Parathyroid adenoma (tissue), 2 donors: ENCODE measurements at regions not wholly inside any gene's neighbourhood (a gene's known extent, or its start where the extent isn't known, plus 50 kb on each side); places are given as distances from the start of the nearest gene placed in this dataset.

Source experiments
- H2AFZ ChIP-seq: fragments of 300-600 bp; sonication (generic); one replicate; pipeline ENCODE4 v1.7.0; 2017; ENCODE audit warnings: antibody characterized with exemption, mild to moderate bottlenecking
- H3K27ac ChIP-seq: fragments of 300-600 bp; sonication (generic); one replicate; pipeline ENCODE4 v1.7.0; 2017
- H3K27me3 ChIP-seq: fragments of 300-600 bp; sonication (generic); one replicate; pipeline ENCODE4 v1.7.0; 2017; ENCODE audit warnings: low read length; ENCODE audit not compliant: control insufficient read depth, insufficient read depth
- H3K36me3 ChIP-seq: fragments of 300-600 bp; sonication (generic); one replicate; pipeline ENCODE4 v1.7.0; 2017; ENCODE audit warnings: low read length; ENCODE audit not compliant: control insufficient read depth, insufficient read depth
- H3K4me1 ChIP-seq: fragments of 300-600 bp; sonication (generic); one replicate; pipeline ENCODE4 v1.7.0; 2017; ENCODE audit warnings: control low read depth
- H3K4me2 ChIP-seq: fragments of 300-600 bp; sonication (generic); one replicate; pipeline ENCODE4 v1.7.0; 2017; ENCODE audit warnings: low read length
- H3K4me3 ChIP-seq: fragments of 300-600 bp; sonication (generic); one replicate; pipeline ENCODE4 v1.7.0; 2017; ENCODE audit warnings: low read depth, low read length
- H3K79me2 ChIP-seq: fragments of 300-600 bp; sonication (generic); one replicate; pipeline ENCODE4 v1.7.0; 2017; ENCODE audit warnings: control low read depth
- H3K9ac ChIP-seq: fragments of 300-600 bp; sonication (generic); one replicate; pipeline ENCODE4 v1.7.0; 2017; ENCODE audit warnings: mild to moderate bottlenecking
- H3K9me3 ChIP-seq: fragments of 300-600 bp; sonication (generic); one replicate; pipeline ENCODE4 v1.7.0; 2017; ENCODE audit warnings: low read length; ENCODE audit not compliant: control insufficient read depth
- TF ChIP-seq, protein P1 (sequence below): fragments of 300-600 bp; sonication (generic); IDR thresholded peaks from one replicate; pipeline ENCODE4 v1.7.0; 2017; ENCODE audit warnings: antibody characterized with exemption, mild to moderate bottlenecking
- donor health status: primary hyperparathyroidism.

- Histone ChIP-seq H3K4me1 (no peaks in the 10 kb centered on the region), H2AFZ (no peak overlapping the region), H3K79me2 (no peaks in the 10 kb centered on the region), H3K4me3 (no peak overlapping the region), H3K9ac (no peak overlapping the region), H3K27me3 (no peaks in the 10 kb centered on the region), H3K36me3 (no peaks in the 10 kb centered on the region), H3K9me3 (no peaks in the 10 kb centered on the region), H3K27ac (no peak overlapping the region), H3K4me2 (no peak overlapping the region)
- TF ChIP-seq, protein P1, sequence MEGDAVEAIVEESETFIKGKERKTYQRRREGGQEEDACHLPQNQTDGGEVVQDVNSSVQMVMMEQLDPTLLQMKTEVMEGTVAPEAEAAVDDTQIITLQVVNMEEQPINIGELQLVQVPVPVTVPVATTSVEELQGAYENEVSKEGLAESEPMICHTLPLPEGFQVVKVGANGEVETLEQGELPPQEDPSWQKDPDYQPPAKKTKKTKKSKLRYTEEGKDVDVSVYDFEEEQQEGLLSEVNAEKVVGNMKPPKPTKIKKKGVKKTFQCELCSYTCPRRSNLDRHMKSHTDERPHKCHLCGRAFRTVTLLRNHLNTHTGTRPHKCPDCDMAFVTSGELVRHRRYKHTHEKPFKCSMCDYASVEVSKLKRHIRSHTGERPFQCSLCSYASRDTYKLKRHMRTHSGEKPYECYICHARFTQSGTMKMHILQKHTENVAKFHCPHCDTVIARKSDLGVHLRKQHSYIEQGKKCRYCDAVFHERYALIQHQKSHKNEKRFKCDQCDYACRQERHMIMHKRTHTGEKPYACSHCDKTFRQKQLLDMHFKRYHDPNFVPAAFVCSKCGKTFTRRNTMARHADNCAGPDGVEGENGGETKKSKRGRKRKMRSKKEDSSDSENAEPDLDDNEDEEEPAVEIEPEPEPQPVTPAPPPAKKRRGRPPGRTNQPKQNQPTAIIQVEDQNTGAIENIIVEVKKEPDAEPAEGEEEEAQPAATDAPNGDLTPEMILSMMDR: no peak
These were observed 384.5 kb upstream of the TENM3 start for GRCh38 chr4:181858741-181859140.

DNA sequence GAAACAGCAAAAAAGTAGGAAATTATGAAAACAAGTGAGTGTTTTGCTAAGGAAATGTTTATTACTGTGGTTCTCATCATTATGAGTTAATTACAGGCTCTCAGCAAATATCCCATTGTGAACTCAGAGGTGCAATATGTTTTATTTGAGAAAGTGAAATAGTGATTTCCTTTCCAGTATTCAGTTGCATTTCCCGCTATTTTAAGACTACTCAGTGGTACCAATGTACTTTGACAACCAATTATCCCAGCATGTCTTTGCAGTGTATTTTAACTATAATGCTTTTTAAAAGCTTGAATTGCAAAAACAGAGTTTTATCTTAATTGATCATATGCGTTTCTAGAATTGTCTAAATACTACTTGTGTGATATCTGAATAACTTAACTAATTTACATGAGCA lies 383.8 kb upstream of the TENM3 start:
- no peaks in the 10 kb centered on the region for H3K36me3 ChIP-seq
- TF ChIP-seq, protein P1: no peak

DNA sequence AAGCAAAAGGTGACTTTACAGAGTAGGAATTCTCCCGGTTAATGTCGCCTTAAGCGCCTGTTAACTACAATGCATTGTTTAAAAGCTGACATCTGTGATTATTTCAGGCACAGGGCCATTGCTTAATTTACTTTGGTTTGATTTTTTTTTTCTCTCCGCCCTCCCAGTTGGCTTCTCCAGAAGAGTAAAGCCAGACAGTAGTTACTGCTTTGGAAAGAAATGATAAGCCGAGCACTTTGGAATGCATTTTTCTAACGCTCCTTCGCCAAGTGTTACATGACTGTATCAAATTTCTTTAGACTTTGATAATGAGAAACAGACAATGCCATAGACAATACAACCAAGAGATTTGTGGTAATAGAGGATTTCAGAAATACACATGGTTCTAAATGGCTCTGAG lies 383.0 kb upstream of the TENM3 start:
- Histone ChIP-seq H3K4me3 (no peak overlapping the region), H3K27me3 (no peaks in the 10 kb centered on the region), H3K4me1 (no peaks in the 10 kb centered on the region), H3K36me3 (no peaks in the 10 kb centered on the region), H2AFZ (no peak overlapping the region), H3K27ac (no peak overlapping the region), H3K79me2 (no peaks in the 10 kb centered on the region), H3K9ac (no peak overlapping the region), H3K9me3 (no peaks in the 10 kb centered on the region), H3K4me2 (no peak overlapping the region)
- TF ChIP-seq, protein P1: no peak

More for the DNA sequence above, 383.8 kb upstream of the TENM3 start:
- Histone ChIP-seq H3K79me2 (no peaks in the 10 kb centered on the region), H3K9me3 (no peaks in the 10 kb centered on the region), H3K9ac (no peak overlapping the region), H3K4me1 (no peaks in the 10 kb centered on the region), H2AFZ (no peak overlapping the region), H3K4me3 (no peak overlapping the region), H3K27me3 (no peaks in the 10 kb centered on the region), H3K4me2 (no peak overlapping the region), H3K27ac (no peak overlapping the region)

- TF ChIP-seq, protein P1: no peak
- Histone ChIP-seq H3K27ac (no peak overlapping the region), H3K9me3 (no peaks in the 10 kb centered on the region), H3K27me3 (no peaks in the 10 kb centered on the region), H2AFZ (no peak overlapping the region), H3K4me3 (no peak overlapping the region), H3K4me2 (no peak overlapping the region), H3K4me1 (no peaks in the 10 kb centered on the region), H3K9ac (no peak overlapping the region), H3K36me3 (no peaks in the 10 kb centered on the region), H3K79me2 (no peaks in the 10 kb centered on the region)
These were observed 382.5 kb upstream of the TENM3 start for GRCh38 chr4:181860668-181861067.

DNA sequence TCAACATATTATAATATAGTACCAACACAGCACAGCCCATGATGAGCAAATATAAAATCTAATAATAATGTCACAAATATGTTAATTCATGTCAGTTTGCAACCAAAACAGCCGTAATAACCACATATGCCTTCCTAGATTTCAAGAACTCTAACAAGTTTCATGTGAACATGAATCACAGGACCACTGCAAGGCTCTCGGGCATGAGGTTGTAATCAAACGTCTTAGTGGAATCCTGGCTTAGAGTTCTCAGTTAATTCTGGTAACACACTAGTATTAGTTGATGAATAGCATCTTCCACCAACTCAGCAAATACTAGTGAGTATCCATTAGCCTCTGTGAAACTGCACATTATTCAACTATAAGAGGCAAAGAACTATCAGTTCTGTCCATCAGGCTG lies 379.3 kb upstream of the TENM3 start:
- Histone ChIP-seq H3K27ac (no peak overlapping the region), H3K9me3 (no peaks in the 10 kb centered on the region), H3K4me2 (no peak overlapping the region), H3K79me2 (no peaks in the 10 kb centered on the region), H3K36me3 (no peaks in the 10 kb centered on the region), H3K9ac (no peak overlapping the region), H3K4me3 (no peak overlapping the region), H2AFZ (no peak overlapping the region), H3K27me3 (no peaks in the 10 kb centered on the region), H3K4me1 (no peaks in the 10 kb centered on the region)
- TF ChIP-seq, protein P1: no peak
